HG03575 (cell line): ENCODE measurements at regions not wholly inside any gene's neighbourhood (a gene's known extent, or its start where the extent isn't known, plus 50 kb on each side); places are given as distances from the start of the nearest gene placed in this dataset.

Experiments
- ATAC-seq: cut with Tn5 transposase; IDR thresholded peaks from one replicate; pipeline ENCODE4 v1.9.1; 2021; ENCODE audit not compliant: unreplicated experiment, insufficient number of reproducible peaks, low FRiP score; ENCODE audit errors: extremely low read depth

- ATAC-seq = no peak
Measured at GRCh38 chrX:13266641-13267345, 53.1 kb downstream of the ATXN3L start.

GRCh38 chrX:13265549-13266132, 54.2 kb downstream of the ATXN3L start:
- ATAC-seq = no peak

- ATAC-seq = no peak
Measured at GRCh38 chrX:13265111-13265510, 54.7 kb downstream of the ATXN3L start.

GRCh38 chrX:13263560-13264251, 56.1 kb downstream of the ATXN3L start:
- peak; percentile 65 for ATAC-seq

GRCh38 chrX:13261348-13261747, 58.5 kb downstream of the ATXN3L start:
- ATAC-seq = no peak

GRCh38 chrX:13260598-13260997, 59.3 kb downstream of the ATXN3L start:
- ATAC-seq = no peak

- ATAC-seq = no peak
Measured at GRCh38 chrX:13258725-13259124, 61.1 kb downstream of the ATXN3L start.

- ATAC-seq = peak; percentile 6
Measured at GRCh38 chrX:13258052-13258444, 61.8 kb downstream of the ATXN3L start.

GRCh38 chrX:13257223-13258051, 62.4 kb downstream of the ATXN3L start:
- ATAC-seq = peak; percentile 48

GRCh38 chrX:13256603-13257002, 63.2 kb downstream of the ATXN3L start:
- ATAC-seq = no peak

- ATAC-seq = no peak
Measured at GRCh38 chrX:13254870-13255269, 65.0 kb downstream of the ATXN3L start.

GRCh38 chrX:13254076-13254785, 65.6 kb downstream of the ATXN3L start:
- no peak for ATAC-seq

- no peak for ATAC-seq
Measured at GRCh38 chrX:13253223-13253622, 66.6 kb downstream of the ATXN3L start.

GRCh38 chrX:13252726-13253125, 67.1 kb downstream of the ATXN3L start:
- no peak for ATAC-seq

GRCh38 chrX:13250826-13251580, 68.8 kb downstream of the ATXN3L start:
- ATAC-seq = no peak

GRCh38 chrX:13248867-13249486, 70.9 kb downstream of the ATXN3L start:
- ATAC-seq = no peak

GRCh38 chrX:13239272-13239671, 80.6 kb downstream of the ATXN3L start:
- no peak for ATAC-seq

GRCh38 chrX:13235930-13236329, 83.9 kb downstream of the ATXN3L start:
- ATAC-seq = no peak
